ENCODE measurements at regions not wholly inside any gene's neighbourhood (a gene's known extent, or its start where the extent isn't known, plus 50 kb on each side); places are given as distances from the start of the nearest gene placed in this dataset.

- DNase-seq (ENCODE audit: low read depth) = no peak
- no peak overlapping the region for H3K4me3 ChIP-seq (ENCODE audit: low read length)
- TF ChIP-seq CTCF (conservative IDR thresholded peaks at IDR 0.05; ENCODE audit: low read depth, low read length) = no peak
Observed at GRCh38 chr18:27855486-27855885, 321.4 kb downstream of the CDH2 start.

GRCh38 chr18:27854631-27855030 lies 322.3 kb downstream of the CDH2 start:
- H3K4me3 ChIP-seq (ENCODE audit: low read length) = no peak overlapping the region
- TF ChIP-seq CTCF (conservative IDR thresholded peaks at IDR 0.05; ENCODE audit: low read depth, low read length) = no peak
- DNase-seq (ENCODE audit: low read depth) = no peak

GRCh38 chr18:27848336-27848735 lies 328.6 kb downstream of the CDH2 start:
- no peak for DNase-seq (ENCODE audit: low read depth)
- no peak for TF ChIP-seq CTCF (conservative IDR thresholded peaks at IDR 0.05; ENCODE audit: low read depth, low read length)

GRCh38 chr18:27847412-27847811 lies 329.5 kb downstream of the CDH2 start:
- no peak for TF ChIP-seq CTCF (conservative IDR thresholded peaks at IDR 0.05; ENCODE audit: low read depth, low read length)
- DNase-seq (ENCODE audit: low read depth) = no peak
- H3K4me3 ChIP-seq (ENCODE audit: low read length) = no peak overlapping the region

More at GRCh38 chr18:27848336-27848735, 328.6 kb downstream of the CDH2 start:
- no peak overlapping the region for H3K4me3 ChIP-seq (ENCODE audit: low read length)

- no peak overlapping the region for H3K4me3 ChIP-seq (ENCODE audit: low read length)
- DNase-seq (ENCODE audit: low read depth) = no peak
- no peak for TF ChIP-seq CTCF (conservative IDR thresholded peaks at IDR 0.05; ENCODE audit: low read depth, low read length)
Observed at GRCh38 chr18:27845897-27846296, 331.0 kb downstream of the CDH2 start.

- DNase-seq (ENCODE audit: low read depth) = peak; percentile 70
- no peak for TF ChIP-seq CTCF (conservative IDR thresholded peaks at IDR 0.05; ENCODE audit: low read depth, low read length)
- no peak overlapping the region for H3K4me3 ChIP-seq (ENCODE audit: low read length)
Observed at GRCh38 chr18:27843783-27844777, 332.9 kb downstream of the CDH2 start.

- no peak overlapping the region for H3K4me3 ChIP-seq (ENCODE audit: low read length)
- peak; percentile 80 for DNase-seq (ENCODE audit: low read depth)
- TF ChIP-seq CTCF (conservative IDR thresholded peaks at IDR 0.05; ENCODE audit: low read depth, low read length) = no peak
Observed at GRCh38 chr18:27839141-27839540, 337.8 kb downstream of the CDH2 start.

Data from retinal pigment epithelial cell (primary cell).